Natural killer cell (primary cell): ENCODE measurements at regions not wholly inside any gene's neighbourhood (a gene's known extent, or its start where the extent isn't known, plus 50 kb on each side); places are given as distances from the start of the nearest gene placed in this dataset.

Experiments used
- ATAC-seq, 3 donors: fragments of 150-1000 bp in 2 of 3; fragments of 200-7000 bp in 1 of 3; cut with Tn5 transposase; 1 replicate in 1 of 3; 2 replicates in 2 of 3; pipeline ENCODE4 v1.10.0; 2021; ENCODE audit warnings: mild to moderate bottlenecking in 2 of 3, moderate library complexity in 2 of 3
- DNase-seq, 2 donors: peaks; one replicate each; pipeline versions ENCODE4 v3.0.0 to v3.0.0-alpha.2; 2013 to 2021; ENCODE audit warnings: mixed read lengths in 1 of 2
- H3K27ac ChIP-seq: one replicate; pipeline ENCODE4 v1.5.1; 2013; ENCODE audit warnings: mild to moderate bottlenecking, low read length
- H3K27me3 ChIP-seq: one replicate; pipeline ENCODE4 v1.6.1; 2013; ENCODE audit warnings: low read length; ENCODE audit not compliant: control insufficient read depth, insufficient read depth
- H3K36me3 ChIP-seq: one replicate; pipeline ENCODE4 v1.6.1; 2013; ENCODE audit warnings: low read length; ENCODE audit not compliant: control insufficient read depth, insufficient read depth
- H3K4me1 ChIP-seq: one replicate; pipeline ENCODE4 v1.6.1; 2013; ENCODE audit warnings: low read length; ENCODE audit not compliant: control insufficient read depth, insufficient read depth
- H3K4me3 ChIP-seq: one replicate; pipeline ENCODE4 v1.5.1; 2013; ENCODE audit warnings: low read length
- H3K9me3 ChIP-seq: one replicate; pipeline ENCODE4 v1.6.1; 2013; ENCODE audit warnings: low read length; ENCODE audit not compliant: control insufficient read depth, insufficient read depth
- H3K27ac Mint-ChIP-seq, 2 donors: one replicate each; pipeline ENCODE4 v1.8.0; 2022; ENCODE audit warnings: mild to moderate bottlenecking in 2 of 2, mixed read lengths in 2 of 2, moderate library complexity in 1 of 2
- H3K27me3 Mint-ChIP-seq, 2 donors: one replicate each; pipeline ENCODE4 v1.8.0; 2022; ENCODE audit warnings: low read depth in 2 of 2, mixed read lengths in 2 of 2
- H3K36me3 Mint-ChIP-seq: one replicate; pipeline ENCODE4 v1.8.0; 2022; ENCODE audit warnings: mixed read lengths
- H3K4me1 Mint-ChIP-seq, 2 donors: one replicate each; pipeline ENCODE4 v1.8.0; 2022; ENCODE audit warnings: mixed read lengths in 2 of 2
- H3K4me3 Mint-ChIP-seq: one replicate; pipeline ENCODE4 v1.8.0; 2022; ENCODE audit warnings: mild to moderate bottlenecking, moderate library complexity, mixed read lengths
- H3K9me3 Mint-ChIP-seq, 2 donors: one replicate each; pipeline ENCODE4 v1.8.0; 2022; ENCODE audit warnings: mixed read lengths in 2 of 2
- CTCF ChIP-seq: fragments of 200-600 bp; IDR thresholded peaks from one replicate; pipeline ENCODE4 v1.8.0; 2022; ENCODE audit warnings: antibody characterized with exemption
- WGBS: methylation state at CpG from one replicate; pipeline ENCODE4 v1.1.7; 2013; ENCODE audit warnings: missing lambda C conversion rate; ENCODE audit not compliant: insufficient coverage; 5-methylcytosine and 5-hydroxymethylcytosine counted together
- intact Hi-C: fragments of 100-400 bp; cut with micrococcal nuclease; formaldehyde crosslinking; loops from one replicate; pipeline ENCODE4 v1.14.2; 2022

GRCh38 chr6:27547157-27548075, 74.5 kb upstream of the ZNF184 start:
- TF ChIP-seq CTCF = no peak
- no peak overlapping the region for H3K4me3 Mint-ChIP-seq
- H3K27ac Mint-ChIP-seq = no peak overlapping the region
- DNase-seq (no peak), ATAC-seq (no peak)
- peaks cover 62% of the 10 kb centered on the region for H3K27me3 ChIP-seq
- no peak overlapping the region for H3K4me3 ChIP-seq
- H3K36me3 ChIP-seq = no peaks in the 10 kb centered on the region
- no peaks in the 10 kb centered on the region for H3K4me1 ChIP-seq
- no peak overlapping the region for H3K27ac ChIP-seq
- peaks cover 11% of the 10 kb centered on the region for H3K9me3 ChIP-seq
- peaks cover 6 to 12% of the 10 kb centered on the region in 2 donors for H3K4me1 Mint-ChIP-seq
- H3K27me3 Mint-ChIP-seq = peaks cover 75 to 82% of the 10 kb centered on the region in 2 donors
- H3K9me3 Mint-ChIP-seq = peaks cover 4 to 5% of the 10 kb centered on the region in 2 donors
- WGBS = 26% methylated on average over 23 of the region's 23 CpGs
- intact Hi-C loops = no loop called here
- peaks cover 35% of the 10 kb centered on the region for H3K36me3 Mint-ChIP-seq

- no peak for TF ChIP-seq CTCF
- WGBS = 83% methylated on average over 5 of the region's 7 CpGs
- Mint-ChIP-seq H3K4me1 (peaks cover 6 to 12% of the 10 kb centered on the region in 2 donors), H3K4me3 (no peak overlapping the region), H3K27me3 (peaks cover 75 to 80% of the 10 kb centered on the region in 2 donors), H3K9me3 (peaks cover 2 to 4% of the 10 kb centered on the region in 2 donors), H3K27ac (no peak overlapping the region), H3K36me3 (peaks cover 34% of the 10 kb centered on the region)
- H3K9me3 ChIP-seq = peaks cover 11% of the 10 kb centered on the region
- H3K36me3 ChIP-seq = no peaks in the 10 kb centered on the region
- H3K27ac ChIP-seq = no peak overlapping the region
- no peak for ATAC-seq
- DNase-seq = no peak
- peaks cover 63% of the 10 kb centered on the region for H3K27me3 ChIP-seq
- H3K4me3 ChIP-seq = no peak overlapping the region
- intact Hi-C loops = no loop called here
- H3K4me1 ChIP-seq = no peaks in the 10 kb centered on the region
Observed at GRCh38 chr6:27546522-27546921, 73.6 kb upstream of the ZNF184 start.

GRCh38 chr6:27545271-27546046, 72.6 kb upstream of the ZNF184 start:
- no peak overlapping the region for H3K4me3 Mint-ChIP-seq
- Histone ChIP-seq H3K9me3 (peaks cover 11% of the 10 kb centered on the region), H3K27ac (no peak overlapping the region), H3K36me3 (no peaks in the 10 kb centered on the region), H3K4me1 (no peaks in the 10 kb centered on the region), H3K27me3 (peaks cover 64% of the 10 kb centered on the region), H3K4me3 (no peak overlapping the region)
- peaks cover 26% of the 10 kb centered on the region for H3K36me3 Mint-ChIP-seq
- DNase-seq (no peak), ATAC-seq (no peak)
- no peak overlapping the region for H3K27ac Mint-ChIP-seq
- WGBS = 9% methylated on average over 32 of the region's 32 CpGs
- peaks cover 6 to 12% of the 10 kb centered on the region in 2 donors for H3K4me1 Mint-ChIP-seq
- peaks cover 0 to 4% of the 10 kb centered on the region in 2 donors for H3K9me3 Mint-ChIP-seq
- intact Hi-C loops = no loop called here
- TF ChIP-seq CTCF = no peak
- peaks cover 66 to 72% of the 10 kb centered on the region in 2 donors for H3K27me3 Mint-ChIP-seq
